Choroid plexus epithelial cell (primary cell): ENCODE measurements at regions not wholly inside any gene's neighbourhood (a gene's known extent, or its start where the extent isn't known, plus 50 kb on each side); places are given as distances from the start of the nearest gene placed in this dataset.
"Not testable (repeated sequence)": the region's sequence is repeated elsewhere in the genome, so short reads cannot be mapped to it uniquely, and the experiment has no call there.

ENCODE experiments used
- DNase-seq: peaks from one replicate; pipeline ENCODE4 v3.0.0-alpha.2; 2010; ENCODE audit warnings: low read depth
- H3K4me3 ChIP-seq: 2 replicates; pipeline ENCODE4 v1.5.1; 2011; ENCODE audit warnings: low read depth, mild to moderate bottlenecking, control low read depth, low read length, moderate library complexity
- TF ChIP-seq, protein P1 (sequence below): conservative IDR thresholded peaks from 2 replicates; pipeline ENCODE4 v1.5.1; 2011; ENCODE audit warnings: low read depth, mild to moderate bottlenecking, control low read depth, inconsistent platforms, low read length, moderate library complexity

DNA sequence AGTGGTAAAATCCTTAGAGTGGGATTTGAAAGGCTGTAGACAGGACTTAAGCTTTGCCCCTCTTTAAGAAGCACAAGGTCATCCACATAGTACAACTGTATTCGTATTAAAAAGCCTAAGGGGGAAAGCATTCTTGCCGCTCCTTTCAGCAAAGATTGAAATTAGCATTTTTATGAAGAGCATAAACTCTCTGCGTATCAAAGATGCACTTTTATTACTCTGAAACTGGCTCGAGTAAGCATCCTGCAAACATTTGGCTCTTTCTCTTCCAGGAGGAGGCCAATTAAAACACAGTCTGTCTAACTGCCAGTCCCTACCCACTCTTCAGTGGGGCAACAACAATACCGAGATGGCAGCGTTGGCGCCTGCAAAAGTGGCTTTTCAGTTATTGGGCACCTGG is 192.5 kb upstream of the TPRG1 start:
- H3K4me3 ChIP-seq = no peak overlapping the region
- TF ChIP-seq, protein P1, sequence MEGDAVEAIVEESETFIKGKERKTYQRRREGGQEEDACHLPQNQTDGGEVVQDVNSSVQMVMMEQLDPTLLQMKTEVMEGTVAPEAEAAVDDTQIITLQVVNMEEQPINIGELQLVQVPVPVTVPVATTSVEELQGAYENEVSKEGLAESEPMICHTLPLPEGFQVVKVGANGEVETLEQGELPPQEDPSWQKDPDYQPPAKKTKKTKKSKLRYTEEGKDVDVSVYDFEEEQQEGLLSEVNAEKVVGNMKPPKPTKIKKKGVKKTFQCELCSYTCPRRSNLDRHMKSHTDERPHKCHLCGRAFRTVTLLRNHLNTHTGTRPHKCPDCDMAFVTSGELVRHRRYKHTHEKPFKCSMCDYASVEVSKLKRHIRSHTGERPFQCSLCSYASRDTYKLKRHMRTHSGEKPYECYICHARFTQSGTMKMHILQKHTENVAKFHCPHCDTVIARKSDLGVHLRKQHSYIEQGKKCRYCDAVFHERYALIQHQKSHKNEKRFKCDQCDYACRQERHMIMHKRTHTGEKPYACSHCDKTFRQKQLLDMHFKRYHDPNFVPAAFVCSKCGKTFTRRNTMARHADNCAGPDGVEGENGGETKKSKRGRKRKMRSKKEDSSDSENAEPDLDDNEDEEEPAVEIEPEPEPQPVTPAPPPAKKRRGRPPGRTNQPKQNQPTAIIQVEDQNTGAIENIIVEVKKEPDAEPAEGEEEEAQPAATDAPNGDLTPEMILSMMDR = no peak
- no peak for DNase-seq

DNA sequence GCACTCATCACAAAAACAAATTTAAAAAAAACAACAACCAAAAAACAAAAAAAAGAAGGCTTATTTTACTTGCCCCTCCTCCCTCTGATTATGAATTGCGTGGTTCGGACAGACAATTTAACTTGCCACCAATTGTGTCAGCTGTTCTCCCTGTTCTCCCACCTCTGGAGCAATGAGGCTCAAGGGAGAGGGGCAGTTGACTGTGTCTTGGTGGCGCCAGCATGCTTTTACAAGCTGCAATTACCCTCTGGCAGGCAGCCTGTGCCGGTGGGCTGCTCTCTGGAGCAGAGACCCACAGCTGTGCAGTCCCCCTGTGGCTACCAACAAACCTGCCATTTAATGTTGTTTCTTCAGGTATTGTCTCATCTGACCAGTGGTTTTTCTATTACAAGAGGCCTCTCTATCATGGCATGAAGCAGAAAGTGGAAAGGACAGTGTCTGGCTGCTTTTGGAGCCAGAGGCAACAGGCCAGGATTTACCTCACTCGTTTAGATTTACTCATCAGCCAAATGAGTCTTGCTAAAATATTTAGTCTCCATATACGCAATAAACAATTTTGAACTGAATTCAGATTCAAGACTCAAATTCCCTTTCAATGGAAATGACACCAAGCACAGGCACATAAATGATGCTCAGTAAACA is 192.0 kb upstream of the TPRG1 start:
- TF ChIP-seq, protein P1 = no peak
- no peak overlapping the region for H3K4me3 ChIP-seq
- DNase-seq = no peak

DNA sequence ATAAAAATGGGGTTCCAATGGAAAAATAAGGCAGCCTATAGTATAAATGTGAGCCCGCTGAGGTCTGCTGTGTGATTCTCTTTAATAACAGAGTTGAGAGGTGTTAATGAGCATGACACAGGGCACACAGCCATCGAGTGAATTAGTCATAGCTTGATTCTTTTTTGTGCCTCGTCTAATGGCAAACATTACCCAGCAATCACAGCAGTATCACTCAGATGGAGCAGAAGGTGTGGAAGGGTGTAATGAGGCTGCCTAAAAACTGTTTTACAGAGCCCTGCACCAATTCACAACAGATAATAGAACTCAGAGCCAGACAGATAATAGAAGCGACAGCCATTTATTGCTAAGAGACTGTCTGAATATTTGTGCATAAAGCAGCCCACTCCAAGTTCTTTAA is 178.6 kb upstream of the TPRG1 start:
- H3K4me3 ChIP-seq = no peak overlapping the region
- no peak for DNase-seq
- TF ChIP-seq, protein P1 = no peak

DNA sequence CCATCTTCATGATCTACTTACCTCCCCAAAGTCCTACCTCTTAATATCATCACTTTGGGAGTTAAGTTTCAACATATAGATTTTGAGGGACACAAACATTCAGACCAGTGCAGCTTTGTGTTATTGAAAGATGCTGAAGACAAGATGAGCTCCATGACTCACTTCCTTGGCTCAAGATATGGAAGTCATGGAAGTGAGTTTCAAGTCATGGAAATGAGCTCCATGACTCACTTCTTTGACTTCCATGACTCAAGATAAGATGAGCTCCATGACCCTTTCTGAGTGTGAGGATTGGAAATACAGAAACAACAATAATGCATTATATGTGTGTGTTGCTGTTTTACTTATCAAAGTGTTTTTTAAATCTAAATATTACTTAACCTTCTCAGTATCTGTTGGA is 170.2 kb upstream of the TPRG1 start:
- TF ChIP-seq, protein P1 = no peak
- H3K4me3 ChIP-seq = no peak overlapping the region
- DNase-seq = peak; percentile 52

DNA sequence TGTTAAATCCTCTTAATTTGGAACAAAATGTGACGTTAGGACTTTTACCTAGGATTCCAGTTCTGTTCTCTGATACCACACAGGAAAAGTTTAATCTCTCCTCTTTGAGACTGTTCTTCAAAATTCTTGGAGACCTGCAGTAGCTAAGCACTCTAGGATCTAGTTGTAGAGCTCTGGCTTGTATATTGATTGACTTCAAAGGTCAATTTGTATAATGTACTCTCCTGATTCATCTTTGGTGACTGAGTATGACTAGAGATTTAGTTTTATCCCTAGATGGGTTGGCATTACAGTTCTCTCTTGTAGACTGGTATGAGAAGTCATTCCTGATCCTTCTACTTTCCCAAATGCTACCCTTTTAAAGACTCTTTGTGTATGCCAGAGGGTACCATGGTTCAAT is 168.4 kb upstream of the TPRG1 start:
- no peak overlapping the region for H3K4me3 ChIP-seq
- DNase-seq = no peak

DNA sequence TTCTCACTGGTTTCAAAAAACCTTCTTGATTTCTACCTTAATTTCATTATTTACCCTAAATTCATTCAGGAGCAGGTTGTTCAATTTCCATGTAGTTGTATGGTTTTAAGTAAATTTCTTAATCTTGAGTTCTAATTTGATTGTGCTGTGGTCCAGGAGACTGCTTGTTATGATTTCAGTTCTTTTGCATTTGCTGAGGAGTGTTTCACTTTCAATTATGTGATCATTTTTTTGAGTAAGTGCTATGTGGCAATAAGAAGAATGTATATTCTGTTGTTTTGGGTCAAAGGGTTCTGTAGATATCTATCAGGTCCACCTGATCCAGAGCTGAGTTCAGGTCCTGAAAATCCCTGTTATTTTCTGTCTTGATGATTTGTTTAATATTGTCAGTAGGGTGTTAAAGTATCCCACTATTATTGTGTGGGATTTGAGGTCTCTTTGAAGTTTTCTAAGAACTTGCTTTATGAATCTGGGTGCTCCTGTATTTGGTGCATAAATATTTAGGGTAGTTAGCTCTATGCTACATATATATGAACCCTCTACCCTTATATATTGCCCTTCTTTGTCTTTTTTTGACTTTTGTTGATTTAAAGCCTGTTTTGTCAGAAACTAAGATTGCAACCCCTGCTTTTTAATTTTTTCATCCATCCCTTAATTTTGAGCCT is 158.4 kb upstream of the TPRG1 start:
- TF ChIP-seq, protein P1 = no peak
- no peak overlapping the region for H3K4me3 ChIP-seq
- DNase-seq = no peak

More for the DNA sequence above, 168.4 kb upstream of the TPRG1 start:
- TF ChIP-seq, protein P1 = no peak

DNA sequence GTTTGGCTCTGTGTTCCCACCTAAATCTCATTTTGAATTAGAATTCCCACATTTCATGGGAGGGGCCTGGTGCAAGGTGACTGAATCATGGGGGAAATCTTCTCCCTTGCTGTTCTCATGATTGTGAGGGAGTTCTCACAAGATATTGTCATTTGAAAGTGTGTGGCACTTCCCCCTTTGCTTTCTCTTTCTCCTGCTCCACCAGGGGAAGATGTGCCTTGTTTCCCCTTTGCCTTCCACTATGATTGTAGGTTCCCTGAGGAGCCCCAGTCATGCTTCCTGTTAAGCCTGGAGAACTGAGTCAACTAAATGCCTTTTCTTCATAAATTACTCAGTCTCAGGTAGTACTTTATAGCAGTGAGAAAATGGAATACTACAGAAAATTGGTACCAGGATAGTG is 157.2 kb upstream of the TPRG1 start:
- TF ChIP-seq, protein P1 = no peak
- DNase-seq = no peak
- H3K4me3 ChIP-seq = no peak overlapping the region

DNA sequence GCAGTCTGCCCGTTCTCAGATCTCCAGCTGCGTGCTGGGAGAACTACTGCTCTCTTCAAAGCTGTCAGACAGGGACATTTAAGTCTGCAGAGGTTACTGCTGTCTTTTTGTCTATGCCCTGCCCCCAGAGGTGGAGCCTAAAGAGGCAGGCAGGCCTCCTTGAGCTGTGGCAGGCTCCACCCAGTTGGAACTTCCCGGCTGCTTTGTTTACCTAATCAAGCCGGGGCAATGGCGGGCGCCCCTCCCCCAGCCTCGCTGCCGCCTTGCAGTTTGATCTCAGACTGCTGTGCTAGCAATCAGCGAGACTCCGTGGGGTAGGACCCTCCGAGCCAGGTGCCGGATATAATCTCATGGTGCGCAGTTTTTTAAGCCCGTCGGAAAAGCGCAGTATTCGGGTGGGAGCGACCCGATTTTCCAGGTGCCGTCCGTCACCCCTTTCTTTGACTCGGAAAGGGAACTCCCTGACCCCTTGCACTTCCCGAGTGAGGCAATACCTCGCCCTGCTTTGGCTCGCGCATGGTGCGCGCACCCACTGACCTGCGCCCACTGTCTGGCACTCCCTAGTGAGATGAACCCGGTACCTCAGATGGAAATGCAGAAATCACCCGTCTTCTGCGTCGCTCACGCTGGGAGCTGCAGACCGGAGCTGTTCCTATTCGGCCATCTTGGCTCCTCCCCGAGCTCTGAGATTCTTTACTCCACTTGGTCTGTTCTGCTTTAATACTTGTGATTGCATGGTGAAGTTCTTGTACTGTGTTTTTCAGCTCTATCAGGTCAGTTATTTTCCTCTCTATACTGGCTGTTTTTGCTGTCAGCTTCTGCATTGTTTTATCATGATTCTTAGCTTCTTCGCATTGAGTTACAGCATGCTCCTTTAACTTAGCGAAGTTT is 148.9 kb upstream of the TPRG1 start:
- DNase-seq = peak; percentile 14
- not testable (repeated sequence) for H3K4me3 ChIP-seq
